CD14-positive monocyte (primary cell): ENCODE measurements at regions not wholly inside any gene's neighbourhood (a gene's known extent, or its start where the extent isn't known, plus 50 kb on each side); places are given as distances from the start of the nearest gene placed in this dataset.

Source experiments
- DNase-seq, 3 donors: peaks; one replicate each; pipeline ENCODE4 v3.0.0-alpha.2; 2011 to 2022
- H2AFZ ChIP-seq: 2 replicates; pipeline ENCODE4 v1.6.0; 2012; ENCODE audit warnings: mild to moderate bottlenecking, low read depth, low read length, inconsistent platforms; ENCODE audit not compliant: insufficient read depth, poor library complexity, severe bottlenecking
- H3K27ac ChIP-seq, 2 donors: 1 replicate in 1 of 2; 2 replicates in 1 of 2; pipeline ENCODE4 v1.5.1; 2012 to 2013; ENCODE audit warnings: low read length in 2 of 2, control low read depth in 1 of 2, inconsistent platforms in 1 of 2, low read depth in 1 of 2, mild to moderate bottlenecking in 1 of 2
- H3K27me3 ChIP-seq, 2 donors: one replicate each; pipeline versions ENCODE4 v1.6.0 to v1.6.1; 2011 to 2013; ENCODE audit warnings: low read length in 2 of 2; ENCODE audit not compliant: control insufficient read depth in 2 of 2, insufficient read depth in 2 of 2
- H3K36me3 ChIP-seq, 2 donors: replicated peaks in 1 of 2; 1 replicate in 1 of 2; 2 replicates in 1 of 2; pipeline versions ENCODE4 v1.5.1 to v1.6.1; 2012 to 2013; ENCODE audit warnings: low read length in 2 of 2, control low read depth in 1 of 2, inconsistent platforms in 1 of 2, mild to moderate bottlenecking in 1 of 2; ENCODE audit not compliant: insufficient read depth in 2 of 2, control insufficient read depth in 1 of 2
- H3K4me1 ChIP-seq, 2 donors: 1 replicate in 1 of 2; 2 replicates in 1 of 2; pipeline versions ENCODE4 v1.5.1 to v1.6.1; 2012 to 2013; ENCODE audit warnings: low read length in 2 of 2, control low read depth in 1 of 2, inconsistent platforms in 1 of 2, mild to moderate bottlenecking in 1 of 2, moderate library complexity in 1 of 2; ENCODE audit not compliant: insufficient read depth in 2 of 2, control insufficient read depth in 1 of 2
- H3K4me2 ChIP-seq: replicated peaks from 2 replicates; pipeline ENCODE3; 2012; ENCODE audit warnings: low read length, moderate library complexity, mild to moderate bottlenecking; ENCODE audit not compliant: poor library complexity, severe bottlenecking; ENCODE audit errors: extremely low read depth
- H3K4me3 ChIP-seq, 3 experiments: fragments of 200-600 bp in 1 of 3; sonication (generic) in 1 of 3; replicated peaks in 1 of 3; 1 replicate in 2 of 3; 2 replicates in 1 of 3; pipeline ENCODE4 v1.5.1; 2011 to 2013; ENCODE audit warnings: low read length in 3 of 3, mild to moderate bottlenecking in 3 of 3, control low read depth in 2 of 3, low read depth in 2 of 3, inconsistent platforms in 1 of 3, moderate library complexity in 1 of 3
- H3K79me2 ChIP-seq: 2 replicates; pipeline ENCODE4 v1.6.0; 2012; ENCODE audit warnings: mild to moderate bottlenecking, control low read depth, inconsistent platforms, low read length, moderate library complexity; ENCODE audit not compliant: insufficient read depth
- H3K9ac ChIP-seq: 2 replicates; pipeline ENCODE4 v1.6.0; 2017; ENCODE audit warnings: low read length, mild to moderate bottlenecking; ENCODE audit not compliant: insufficient read depth, poor library complexity, severe bottlenecking
- H3K9me3 ChIP-seq, 2 donors: replicated peaks in 1 of 2; 1 replicate in 1 of 2; 2 replicates in 1 of 2; pipeline versions ENCODE4 v1.5.1 to v1.6.1; 2012 to 2013; ENCODE audit warnings: low read length in 2 of 2, control low read depth in 1 of 2; ENCODE audit not compliant: control insufficient read depth in 1 of 2, insufficient read depth in 1 of 2
- H4K20me1 ChIP-seq: 2 replicates; pipeline ENCODE4 v1.6.0; 2012; ENCODE audit warnings: mild to moderate bottlenecking, low read length, control low read depth, moderate library complexity; ENCODE audit not compliant: insufficient read depth
- H3K27ac Mint-ChIP-seq, 7 donors: one replicate each; pipeline ENCODE4 v1.8.0; 2020; ENCODE audit warnings: mild to moderate bottlenecking in 7 of 7, mixed read lengths in 7 of 7, moderate library complexity in 6 of 7, inconsistent platforms in 2 of 7
- H3K27me3 Mint-ChIP-seq, 3 donors: one replicate each; pipeline ENCODE4 v1.8.0; 2021 to 2022; ENCODE audit warnings: low read depth in 3 of 3, mild to moderate bottlenecking in 3 of 3, mixed read lengths in 3 of 3, moderate library complexity in 3 of 3, inconsistent platforms in 1 of 3
- H3K36me3 Mint-ChIP-seq, 2 donors: one replicate each; pipeline ENCODE4 v1.8.0; 2020; ENCODE audit warnings: mixed read lengths in 2 of 2, inconsistent platforms in 1 of 2, mild to moderate bottlenecking in 1 of 2
- H3K4me1 Mint-ChIP-seq: one replicate; pipeline ENCODE4 v1.8.0; 2020; ENCODE audit warnings: mild to moderate bottlenecking, mixed read lengths
- H3K4me3 Mint-ChIP-seq, 2 donors: one replicate each; pipeline ENCODE4 v1.8.0; 2020; ENCODE audit warnings: mild to moderate bottlenecking in 2 of 2, mixed read lengths in 2 of 2, moderate library complexity in 1 of 2
- H3K9me3 Mint-ChIP-seq, 7 donors: one replicate each; pipeline ENCODE4 v1.8.0; 2020 to 2022; ENCODE audit warnings: mixed read lengths in 7 of 7, mild to moderate bottlenecking in 6 of 7, moderate library complexity in 6 of 7, inconsistent platforms in 2 of 7
- CTCF ChIP-seq: fragments of 200-600 bp; IDR thresholded peaks from one replicate; pipeline ENCODE4 v1.8.0; 2022; ENCODE audit warnings: antibody characterized with exemption, mild to moderate bottlenecking
- WGBS: methylation state at CpG from one replicate; pipeline ENCODE4 v1.1.5; 2013; ENCODE audit warnings: missing lambda C conversion rate; ENCODE audit not compliant: insufficient coverage; 5-methylcytosine and 5-hydroxymethylcytosine counted together
- intact Hi-C, 2 donors: fragments of 100-400 bp; cut with micrococcal nuclease; formaldehyde crosslinking; loops; one replicate each; pipeline versions ENCODE4 v1.15.0 to v1.15.1; 2023

GRCh38 chr2:16760426-16760825, 94.8 kb upstream of the CYRIA start:
- peak; percentile 24 to 51 (median 39) for DNase-seq
- H3K4me1 ChIP-seq = peaks cover 48 to 54% of the 10 kb centered on the region in 2 donors
- peak overlapping the region; percentile 55 to 76 for H3K27ac ChIP-seq
- Mint-ChIP-seq H3K4me1 (peaks cover 47% of the 10 kb centered on the region), H3K36me3 (no peaks in the 10 kb centered on the region), H3K27me3 (no peaks in the 10 kb centered on the region), H3K27ac (peak overlapping the region; percentile 82 to 95 (median 91)), H3K9me3 (no peaks in the 10 kb centered on the region), H3K4me3 (peak overlapping the region in 1 of 2 donors; percentile 59)
- H3K4me3 ChIP-seq = peak overlapping the region in 1 of 3 experiments; percentile 13
- TF ChIP-seq CTCF = no peak
- H3K79me2 ChIP-seq = no peaks in the 10 kb centered on the region
- intact Hi-C loops = no loop called here
- no peak overlapping the region for H2AFZ ChIP-seq
- H3K9ac ChIP-seq = no peak overlapping the region
- no peaks in the 10 kb centered on the region for H4K20me1 ChIP-seq
- no peaks in the 10 kb centered on the region for H3K9me3 ChIP-seq
- H3K36me3 ChIP-seq = no peaks in the 10 kb centered on the region
- WGBS = 0% methylated on average over 1 of the region's 3 CpGs
- peak overlapping the region; percentile 0 for H3K4me2 ChIP-seq
- H3K27me3 ChIP-seq = no peaks in the 10 kb centered on the region

- no peak overlapping the region for H3K27ac ChIP-seq
- peak; percentile 71 to 80 (median 73) for DNase-seq
- intact Hi-C loops = loop anchor here (5.0 to 10.0 kb wide), 5 partner anchors 145 to 230 kb away; no protein-coding TSS in a partner anchor
- peak overlapping the region in 1 of 2 donors; percentile 54 for H3K4me3 Mint-ChIP-seq
- no peaks in the 10 kb centered on the region for H3K27me3 ChIP-seq
- H3K4me2 ChIP-seq = peak overlapping the region; percentile 21
- H3K9me3 Mint-ChIP-seq = no peaks in the 10 kb centered on the region
- TF ChIP-seq CTCF = peak; percentile 93
- peak overlapping the region in 4 of 7 donors; percentile 26 to 64 (median 54) for H3K27ac Mint-ChIP-seq
- peaks cover 30 to 35% of the 10 kb centered on the region in 2 donors for H3K4me1 ChIP-seq
- H4K20me1 ChIP-seq = no peaks in the 10 kb centered on the region
- peak overlapping the region; percentile 46 for H2AFZ ChIP-seq
- 24% methylated on average over 19 of the region's 21 CpGs for WGBS
- H3K27me3 Mint-ChIP-seq = no peaks in the 10 kb centered on the region
- no peak overlapping the region for H3K4me3 ChIP-seq
- peaks cover 33% of the 10 kb centered on the region for H3K4me1 Mint-ChIP-seq
- no peaks in the 10 kb centered on the region for H3K36me3 Mint-ChIP-seq
- no peaks in the 10 kb centered on the region for H3K36me3 ChIP-seq
- no peak overlapping the region for H3K9ac ChIP-seq
- no peaks in the 10 kb centered on the region for H3K79me2 ChIP-seq
- H3K9me3 ChIP-seq = no peaks in the 10 kb centered on the region
Observed at GRCh38 chr2:16756831-16757644, 91.4 kb upstream of the CYRIA start.
